Ovary (tissue), 3 donors: ENCODE measurements at regions not wholly inside any gene's neighbourhood (a gene's known extent, or its start where the extent isn't known, plus 50 kb on each side); places are given as distances from the start of the nearest gene placed in this dataset.

Experiments
- CTCF ChIP-seq, 3 donors: fragments of 450-650 bp in 2 of 3; fragments of 200-600 bp in 1 of 3; IDR thresholded peaks; one replicate each; pipeline versions ENCODE4 v1.5.1 to v1.8.0; 2016 to 2022; ENCODE audit warnings: antibody characterized with exemption in 3 of 3, mild to moderate bottlenecking in 1 of 3
- POLR2A ChIP-seq: fragments of 450-650 bp; IDR thresholded peaks from one replicate; pipeline ENCODE4 v1.6.1; 2017; ENCODE audit warnings: antibody characterized with exemption, mild to moderate bottlenecking, moderate library complexity
- donor health status: DM: no; HTN: no; CAD: no.

- no peak for TF ChIP-seq CTCF (IDR thresholded peaks at IDR 0.05)
- no peak for TF ChIP-seq POLR2A
Measured at GRCh38 chr3:167031364-167032049, 348.6 kb downstream of the ZBBX start.
